HFF-Myc (cell line): ENCODE measurements at regions not wholly inside any gene's neighbourhood (a gene's known extent, or its start where the extent isn't known, plus 50 kb on each side); places are given as distances from the start of the nearest gene placed in this dataset.

Source experiments
- DNase-seq: peaks from one replicate; pipeline ENCODE4 v3.0.0-alpha.2; 2011; ENCODE audit warnings: low read depth; ENCODE audit errors: extremely low read depth
- H3K4me3 ChIP-seq: replicated peaks from 2 replicates; pipeline ENCODE4 v1.5.1; 2011; ENCODE audit warnings: low read depth, mild to moderate bottlenecking, control low read depth, low read length
- TF ChIP-seq, protein P1 (sequence below): IDR thresholded peaks from 2 replicates; pipeline ENCODE4 v1.5.1; 2012; ENCODE audit warnings: mild to moderate bottlenecking, low read depth, low read length, control low read depth; ENCODE audit errors: missing control alignments

DNA sequence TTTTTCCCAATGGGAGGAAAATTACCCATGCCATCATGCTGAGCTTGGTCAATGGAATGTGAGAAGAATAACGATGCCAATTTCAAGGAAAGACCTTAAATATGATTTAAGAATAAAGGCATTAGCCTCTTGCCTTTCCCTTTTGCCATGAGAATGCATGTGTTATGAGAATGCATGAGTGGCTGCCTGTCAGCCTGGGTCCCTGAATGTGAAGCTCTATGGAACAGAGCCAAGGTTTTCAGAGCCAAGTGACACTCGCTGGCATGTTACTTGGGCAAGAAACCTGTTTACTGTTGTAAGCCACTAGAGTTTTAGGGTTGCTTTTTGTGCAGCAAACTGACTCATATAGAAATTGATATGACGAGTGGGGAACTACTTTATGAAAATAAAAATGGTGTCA is 75.7 kb downstream of the JRKL start:
- no peak for DNase-seq
- no peak overlapping the region for H3K4me3 ChIP-seq
- TF ChIP-seq, protein P1, sequence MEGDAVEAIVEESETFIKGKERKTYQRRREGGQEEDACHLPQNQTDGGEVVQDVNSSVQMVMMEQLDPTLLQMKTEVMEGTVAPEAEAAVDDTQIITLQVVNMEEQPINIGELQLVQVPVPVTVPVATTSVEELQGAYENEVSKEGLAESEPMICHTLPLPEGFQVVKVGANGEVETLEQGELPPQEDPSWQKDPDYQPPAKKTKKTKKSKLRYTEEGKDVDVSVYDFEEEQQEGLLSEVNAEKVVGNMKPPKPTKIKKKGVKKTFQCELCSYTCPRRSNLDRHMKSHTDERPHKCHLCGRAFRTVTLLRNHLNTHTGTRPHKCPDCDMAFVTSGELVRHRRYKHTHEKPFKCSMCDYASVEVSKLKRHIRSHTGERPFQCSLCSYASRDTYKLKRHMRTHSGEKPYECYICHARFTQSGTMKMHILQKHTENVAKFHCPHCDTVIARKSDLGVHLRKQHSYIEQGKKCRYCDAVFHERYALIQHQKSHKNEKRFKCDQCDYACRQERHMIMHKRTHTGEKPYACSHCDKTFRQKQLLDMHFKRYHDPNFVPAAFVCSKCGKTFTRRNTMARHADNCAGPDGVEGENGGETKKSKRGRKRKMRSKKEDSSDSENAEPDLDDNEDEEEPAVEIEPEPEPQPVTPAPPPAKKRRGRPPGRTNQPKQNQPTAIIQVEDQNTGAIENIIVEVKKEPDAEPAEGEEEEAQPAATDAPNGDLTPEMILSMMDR: no peak

DNA sequence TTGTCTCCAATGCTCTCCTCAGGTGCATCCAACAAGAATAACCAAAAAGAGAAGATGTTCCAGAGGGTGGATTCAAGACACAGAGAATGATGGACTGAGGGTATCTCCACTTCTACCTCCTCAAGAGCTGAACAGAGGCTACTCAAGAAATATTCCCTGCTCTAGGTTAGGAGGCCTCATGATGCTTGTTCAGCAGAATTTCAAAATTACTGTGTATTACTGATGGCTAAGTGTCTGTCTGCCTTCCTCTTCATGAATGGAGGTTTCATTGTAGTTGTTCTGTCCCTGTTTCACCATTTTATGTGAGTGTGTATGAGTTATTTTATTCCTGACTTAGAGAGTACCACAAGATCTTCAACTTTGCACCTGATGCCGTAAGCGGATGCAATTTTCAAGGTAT is 76.8 kb downstream of the JRKL start:
- TF ChIP-seq, protein P1: no peak
- no peak overlapping the region for H3K4me3 ChIP-seq
- no peak for DNase-seq

DNA sequence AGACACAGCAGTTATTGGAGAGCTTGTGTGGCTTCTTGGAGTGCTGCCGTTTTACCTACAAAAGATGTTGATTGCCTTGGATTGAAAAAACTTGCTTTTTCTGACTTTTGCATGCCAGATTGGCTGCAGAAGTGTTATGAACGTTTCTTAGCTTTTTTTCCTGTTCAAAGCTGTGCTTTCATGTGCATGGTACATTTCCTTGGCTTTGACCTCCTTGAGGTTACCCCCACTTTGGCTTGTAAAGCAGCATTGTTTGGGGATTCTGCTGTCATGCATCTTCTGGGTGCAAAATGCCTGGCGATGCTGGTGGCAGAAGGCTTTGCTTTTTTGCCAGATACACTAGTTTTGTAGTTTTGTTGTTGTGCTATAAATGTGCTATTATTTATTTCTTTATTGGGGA is 80.0 kb downstream of the JRKL start:
- no peak overlapping the region for H3K4me3 ChIP-seq
- TF ChIP-seq, protein P1: no peak
- DNase-seq: no peak

- DNase-seq: no peak
- TF ChIP-seq, protein P1: no peak
- H3K4me3 ChIP-seq: no peak overlapping the region
Measured at GRCh38 chr11:96470521-96470920, 80.7 kb downstream of the JRKL start.

DNA sequence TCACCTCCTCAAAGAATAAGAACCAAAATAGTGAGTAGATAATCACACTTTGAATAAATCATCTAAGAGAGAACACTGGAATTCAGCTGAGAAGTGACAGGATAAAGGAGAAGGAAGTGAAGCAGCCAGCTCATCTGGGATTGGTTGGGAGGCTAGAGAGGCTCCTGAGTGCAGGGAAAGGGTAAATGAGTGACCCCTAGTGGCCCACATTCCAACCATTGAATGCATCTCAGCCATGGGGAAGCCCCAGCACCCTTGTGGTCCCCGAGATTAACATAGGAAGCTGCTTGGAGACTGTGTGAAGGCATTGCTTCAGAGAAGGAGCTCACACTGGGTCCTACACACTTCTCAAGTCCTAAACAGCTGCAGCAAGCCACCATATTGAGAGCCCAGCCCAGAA is 82.3 kb downstream of the JRKL start:
- TF ChIP-seq, protein P1: no peak
- no peak overlapping the region for H3K4me3 ChIP-seq
- no peak for DNase-seq

GRCh38 chr11:96474263-96474662 is 84.5 kb downstream of the JRKL start:
- DNase-seq: no peak
- no peak overlapping the region for H3K4me3 ChIP-seq
- TF ChIP-seq, protein P1: no peak

DNA sequence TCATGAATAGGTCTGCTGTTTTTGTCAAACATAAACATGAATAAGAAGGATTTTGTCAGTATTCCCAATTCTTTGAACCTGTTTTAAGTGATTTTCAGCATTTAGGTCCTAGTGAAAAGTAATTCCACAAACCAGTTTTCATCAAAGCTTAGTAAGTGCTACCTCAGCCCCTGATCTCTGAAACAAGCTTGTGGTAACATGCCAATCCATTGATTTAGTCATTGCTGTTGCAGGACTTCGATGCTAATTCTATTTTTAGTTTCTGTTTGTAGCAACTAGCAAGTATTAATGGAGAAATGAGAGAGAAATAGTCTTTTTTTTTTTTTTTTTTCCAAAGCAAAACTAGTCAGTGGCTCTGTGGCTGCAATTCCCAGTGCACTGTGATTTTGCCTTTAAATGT is 91.4 kb downstream of the JRKL start:
- no peak overlapping the region for H3K4me3 ChIP-seq
- DNase-seq: no peak
- TF ChIP-seq, protein P1: no peak
